Effector memory CD4-positive, alpha-beta T cell (primary cell): ENCODE measurements at regions not wholly inside any gene's neighbourhood (a gene's known extent, or its start where the extent isn't known, plus 50 kb on each side); places are given as distances from the start of the nearest gene placed in this dataset.

Source experiments
- DNase-seq, 3 donors: peaks; one replicate each; pipeline ENCODE4 v3.0.0-alpha.2; 2020
- H3K27ac ChIP-seq: 2 replicates; pipeline ENCODE4 v1.7.0; 2013; ENCODE audit warnings: mild to moderate bottlenecking, low read length, moderate library complexity; ENCODE audit not compliant: insufficient read depth, poor library complexity, severe bottlenecking
- H3K27me3 ChIP-seq: replicated peaks from 2 replicates; pipeline ENCODE4 v1.7.0; 2013; ENCODE audit warnings: mild to moderate bottlenecking, low read length; ENCODE audit not compliant: insufficient read depth, control insufficient read depth, poor library complexity, severe bottlenecking
- H3K36me3 ChIP-seq: 2 replicates; pipeline ENCODE4 v1.7.0; 2013; ENCODE audit warnings: mild to moderate bottlenecking, low read length, moderate library complexity; ENCODE audit not compliant: control insufficient read depth, insufficient read depth
- H3K4me1 ChIP-seq: 2 replicates; pipeline ENCODE4 v1.7.0; 2013; ENCODE audit warnings: low read length, mild to moderate bottlenecking; ENCODE audit not compliant: control insufficient read depth, insufficient read depth, poor library complexity, severe bottlenecking
- H3K4me3 ChIP-seq: 2 replicates; pipeline ENCODE4 v1.7.0; 2013; ENCODE audit warnings: low read length, low read depth, mild to moderate bottlenecking; ENCODE audit not compliant: insufficient read depth, poor library complexity, severe bottlenecking
- H3K9me3 ChIP-seq: 2 replicates; pipeline ENCODE4 v1.7.0; 2013; ENCODE audit warnings: mild to moderate bottlenecking, low read length, moderate library complexity; ENCODE audit not compliant: control insufficient read depth

- no peak overlapping the region for H3K4me3 ChIP-seq
- no peaks in the 10 kb centered on the region for H3K4me1 ChIP-seq
- no peak overlapping the region for H3K27ac ChIP-seq
- no peaks in the 10 kb centered on the region for H3K27me3 ChIP-seq
- H3K36me3 ChIP-seq, result peaks cover 4% of the 10 kb centered on the region
- H3K9me3 ChIP-seq, result no peaks in the 10 kb centered on the region
- no peak for DNase-seq
Observed at GRCh38 chr7:22962775-22963350, 51.1 kb downstream of the HYCC1 start.

- Histone ChIP-seq H3K4me3 (no peak overlapping the region), H3K27ac (no peak overlapping the region), H3K36me3 (peaks cover 4% of the 10 kb centered on the region), H3K4me1 (no peaks in the 10 kb centered on the region), H3K9me3 (no peaks in the 10 kb centered on the region), H3K27me3 (no peaks in the 10 kb centered on the region)
- DNase-seq, result no peak
Observed at GRCh38 chr7:22958742-22959141, 55.2 kb downstream of the HYCC1 start.

DNA sequence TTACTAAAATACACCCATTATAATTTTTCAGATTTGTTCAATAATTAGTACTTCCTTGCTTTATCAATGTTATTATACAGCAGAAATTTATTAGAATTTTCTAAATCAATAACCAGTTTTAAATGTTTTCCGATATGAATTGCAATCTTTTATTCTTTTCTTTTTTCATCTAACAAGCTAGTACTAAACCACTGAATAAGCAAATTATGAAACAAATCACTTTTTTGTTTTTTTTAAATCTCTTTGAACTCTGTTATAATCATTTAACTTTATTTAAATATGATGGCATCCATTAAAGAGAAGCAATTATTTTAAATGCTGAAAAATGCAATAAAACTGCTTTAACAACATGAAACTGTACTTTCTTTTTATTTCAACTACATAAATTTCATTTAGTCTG, 59.7 kb downstream of the HYCC1 start:
- H3K36me3 ChIP-seq, result no peaks in the 10 kb centered on the region
- no peaks in the 10 kb centered on the region for H3K9me3 ChIP-seq
- no peaks in the 10 kb centered on the region for H3K27me3 ChIP-seq
- H3K4me1 ChIP-seq, result no peaks in the 10 kb centered on the region
- H3K4me3 ChIP-seq, result no peak overlapping the region
- DNase-seq, result no peak
- H3K27ac ChIP-seq, result no peak overlapping the region

DNA sequence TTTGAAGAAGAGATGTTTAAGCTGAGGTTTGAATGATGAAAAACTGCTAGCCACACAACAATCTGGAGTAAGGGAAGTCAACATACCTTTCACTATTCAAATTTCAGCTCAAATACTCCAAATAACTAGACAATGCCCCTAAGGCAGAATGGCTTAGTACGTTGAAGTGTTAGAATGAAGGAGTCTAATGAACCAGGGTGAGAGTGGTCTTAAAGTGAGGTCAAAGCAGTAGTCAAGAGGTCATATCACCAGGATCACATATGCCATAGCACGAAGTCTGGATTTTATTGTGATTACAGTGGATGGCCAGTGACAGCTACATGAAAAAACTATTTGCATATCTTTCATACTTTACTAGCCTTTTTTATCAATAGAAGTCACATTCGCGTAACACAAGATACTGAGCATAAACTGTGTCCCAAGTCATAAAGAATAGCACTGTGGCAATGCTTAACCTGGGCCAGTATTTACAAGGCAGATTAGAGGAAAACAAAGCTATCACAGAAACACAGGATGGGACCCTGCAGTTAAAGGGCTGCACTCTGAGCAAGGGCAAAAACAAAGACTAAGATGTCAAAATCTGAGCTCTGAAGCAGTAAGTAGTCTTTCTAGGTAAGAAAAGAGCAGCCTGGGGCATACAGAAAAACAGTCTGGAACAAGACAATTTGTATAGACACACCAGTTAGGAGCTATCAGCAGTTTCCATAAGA, 61.5 kb downstream of the HYCC1 start:
- no peaks in the 10 kb centered on the region for H3K4me1 ChIP-seq
- DNase-seq, result no peak
- no peaks in the 10 kb centered on the region for H3K9me3 ChIP-seq
- no peaks in the 10 kb centered on the region for H3K27me3 ChIP-seq
- no peak overlapping the region for H3K4me3 ChIP-seq
- no peak overlapping the region for H3K27ac ChIP-seq
- H3K36me3 ChIP-seq, result no peaks in the 10 kb centered on the region

GRCh38 chr7:22949944-22950343, 64.0 kb downstream of the HYCC1 start:
- Histone ChIP-seq H3K9me3 (no peaks in the 10 kb centered on the region), H3K4me1 (no peaks in the 10 kb centered on the region), H3K36me3 (no peaks in the 10 kb centered on the region), H3K4me3 (no peak overlapping the region), H3K27ac (no peak overlapping the region), H3K27me3 (no peaks in the 10 kb centered on the region)
- no peak for DNase-seq

DNA sequence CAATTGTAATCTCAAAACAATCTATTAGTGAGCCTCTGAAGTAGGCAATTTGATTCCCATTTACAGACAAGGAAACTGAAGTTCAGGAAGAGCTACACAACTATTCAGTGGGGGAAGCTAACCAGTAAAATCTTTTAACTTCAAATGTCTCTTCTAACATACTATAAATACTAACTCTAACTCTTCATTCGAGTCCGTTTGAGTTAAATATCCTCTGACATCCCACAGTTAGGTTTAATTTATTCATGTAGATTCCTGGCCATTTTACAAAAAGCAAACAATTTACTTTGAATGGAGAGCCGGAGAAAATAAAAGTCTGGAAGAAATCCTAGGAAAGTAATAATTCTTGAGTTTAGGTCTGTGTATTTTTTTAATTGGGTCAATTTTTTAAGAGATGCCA, 64.7 kb downstream of the HYCC1 start:
- Histone ChIP-seq H3K9me3 (no peaks in the 10 kb centered on the region), H3K27me3 (no peaks in the 10 kb centered on the region), H3K27ac (no peak overlapping the region), H3K4me1 (no peaks in the 10 kb centered on the region), H3K36me3 (no peaks in the 10 kb centered on the region), H3K4me3 (no peak overlapping the region)
- no peak for DNase-seq

- H3K36me3 ChIP-seq, result no peaks in the 10 kb centered on the region
- no peak overlapping the region for H3K27ac ChIP-seq
- no peaks in the 10 kb centered on the region for H3K9me3 ChIP-seq
- no peak for DNase-seq
- no peaks in the 10 kb centered on the region for H3K4me1 ChIP-seq
- no peaks in the 10 kb centered on the region for H3K27me3 ChIP-seq
- no peak overlapping the region for H3K4me3 ChIP-seq
Observed at GRCh38 chr7:22948770-22949169, 65.2 kb downstream of the HYCC1 start.

GRCh38 chr7:22945584-22945983, 68.3 kb downstream of the HYCC1 start:
- Histone ChIP-seq H3K27me3 (no peaks in the 10 kb centered on the region), H3K27ac (no peak overlapping the region), H3K9me3 (no peaks in the 10 kb centered on the region), H3K36me3 (no peaks in the 10 kb centered on the region), H3K4me1 (no peaks in the 10 kb centered on the region), H3K4me3 (no peak overlapping the region)
- no peak for DNase-seq

GRCh38 chr7:22944510-22944909, 69.4 kb downstream of the HYCC1 start:
- no peak overlapping the region for H3K4me3 ChIP-seq
- DNase-seq, result no peak
- H3K9me3 ChIP-seq, result no peaks in the 10 kb centered on the region
- H3K36me3 ChIP-seq, result no peaks in the 10 kb centered on the region
- no peaks in the 10 kb centered on the region for H3K4me1 ChIP-seq
- H3K27ac ChIP-seq, result no peak overlapping the region
- no peaks in the 10 kb centered on the region for H3K27me3 ChIP-seq

DNA sequence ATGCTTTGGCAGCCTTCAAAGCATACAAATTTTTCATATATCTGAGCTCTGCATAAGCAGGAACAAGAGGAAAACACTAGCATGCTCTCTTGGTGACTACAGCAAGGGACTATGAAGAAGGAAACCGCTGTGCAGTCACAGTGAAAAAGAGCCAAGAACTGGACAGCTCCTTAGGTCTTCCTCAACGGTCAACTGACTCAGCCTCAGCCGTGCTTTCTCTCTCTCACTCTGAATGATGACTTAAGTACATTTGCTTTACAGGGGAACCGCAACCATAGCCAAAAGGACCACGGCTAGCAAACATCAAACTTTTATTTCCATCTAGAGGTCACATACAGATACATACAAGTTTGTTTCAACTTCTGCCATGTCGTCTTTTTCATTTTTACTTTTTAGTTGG, 69.9 kb downstream of the HYCC1 start:
- Histone ChIP-seq H3K36me3 (no peaks in the 10 kb centered on the region), H3K27ac (no peak overlapping the region), H3K27me3 (no peaks in the 10 kb centered on the region), H3K4me3 (no peak overlapping the region), H3K4me1 (no peaks in the 10 kb centered on the region), H3K9me3 (no peaks in the 10 kb centered on the region)
- no peak for DNase-seq
